ENCODE measurements at regions not wholly inside any gene's neighbourhood (a gene's known extent, or its start where the extent isn't known, plus 50 kb on each side); places are given as distances from the start of the nearest gene placed in this dataset.

GRCh38 chr9:88045686-88046085, 71.4 kb upstream of the CDK20 start:
- ATAC-seq (ENCODE audit: low FRiP score): no peak
- 75 to 78% methylated on average over 3 of the region's 3 CpGs for WGBS, 2 donors
- Histone ChIP-seq H3K4me3 (ENCODE audit: low read length in 2 of 2) (no peak overlapping the region), H3K27me3 (ENCODE audit: control insufficient read depth in 1 of 2, insufficient read depth in 2 of 2, low read length in 1 of 2) (no peaks in the 10 kb centered on the region), H3K36me3 (ENCODE audit: control insufficient read depth in 1 of 2, insufficient read depth in 2 of 2, low read length in 1 of 2) (no peaks in the 10 kb centered on the region), H3K27ac (ENCODE audit: low read depth in 1 of 2, low read length in 2 of 2) (no peak overlapping the region), H3K9me3 (ENCODE audit: control insufficient read depth, low read length) (peaks cover 3% of the 10 kb centered on the region), H3K4me1 (ENCODE audit: control insufficient read depth in 1 of 2, insufficient read depth in 2 of 2, low read length in 2 of 2) (no peaks in the 10 kb centered on the region)
- DNase-seq: no peak
- intact Hi-C loops (cut with DNase I): no loop called here

GRCh38 chr9:88044200-88044599, 69.9 kb upstream of the CDK20 start:
- Histone ChIP-seq H3K4me3 (ENCODE audit: low read length in 2 of 2) (no peak overlapping the region), H3K27ac (ENCODE audit: low read depth in 1 of 2, low read length in 2 of 2) (no peak overlapping the region), H3K9me3 (ENCODE audit: control insufficient read depth, low read length) (peaks cover 3% of the 10 kb centered on the region), H3K27me3 (ENCODE audit: control insufficient read depth in 1 of 2, insufficient read depth in 2 of 2, low read length in 1 of 2) (no peaks in the 10 kb centered on the region), H3K36me3 (ENCODE audit: control insufficient read depth in 1 of 2, insufficient read depth in 2 of 2, low read length in 1 of 2) (no peaks in the 10 kb centered on the region), H3K4me1 (ENCODE audit: control insufficient read depth in 1 of 2, insufficient read depth in 2 of 2, low read length in 2 of 2) (no peaks in the 10 kb centered on the region)
- WGBS, 2 donors: 91 to 95% methylated on average over 3 of the region's 3 CpGs
- ATAC-seq (ENCODE audit: low FRiP score) (no peak), DNase-seq (no peak)
- intact Hi-C loops (cut with DNase I): no loop called here

- no peaks in the 10 kb centered on the region for H3K27me3 ChIP-seq (ENCODE audit: control insufficient read depth in 1 of 2, insufficient read depth in 2 of 2, low read length in 1 of 2)
- DNase-seq (no peak), ATAC-seq (ENCODE audit: low FRiP score) (no peak)
- no peaks in the 10 kb centered on the region for H3K4me1 ChIP-seq (ENCODE audit: control insufficient read depth in 1 of 2, insufficient read depth in 2 of 2, low read length in 2 of 2)
- H3K36me3 ChIP-seq (ENCODE audit: control insufficient read depth in 1 of 2, insufficient read depth in 2 of 2, low read length in 1 of 2): no peaks in the 10 kb centered on the region
- WGBS, 2 donors: 83 to 89% methylated on average over 3 of the region's 3 CpGs
- no peak overlapping the region for H3K4me3 ChIP-seq (ENCODE audit: low read length in 2 of 2)
- H3K9me3 ChIP-seq (ENCODE audit: control insufficient read depth, low read length): peaks cover 3% of the 10 kb centered on the region
- no peak overlapping the region for H3K27ac ChIP-seq (ENCODE audit: low read depth in 1 of 2, low read length in 2 of 2)
- intact Hi-C loops (cut with DNase I): no loop called here
Observed at GRCh38 chr9:88043647-88044046, 69.3 kb upstream of the CDK20 start.

GRCh38 chr9:88041447-88041846, 67.1 kb upstream of the CDK20 start:
- Histone ChIP-seq H3K4me3 (ENCODE audit: low read length in 2 of 2) (no peak overlapping the region), H3K27me3 (ENCODE audit: control insufficient read depth in 1 of 2, insufficient read depth in 2 of 2, low read length in 1 of 2) (no peaks in the 10 kb centered on the region), H3K27ac (ENCODE audit: low read depth in 1 of 2, low read length in 2 of 2) (no peak overlapping the region), H3K36me3 (ENCODE audit: control insufficient read depth in 1 of 2, insufficient read depth in 2 of 2, low read length in 1 of 2) (no peaks in the 10 kb centered on the region), H3K4me1 (ENCODE audit: control insufficient read depth in 1 of 2, insufficient read depth in 2 of 2, low read length in 2 of 2) (no peaks in the 10 kb centered on the region), H3K9me3 (ENCODE audit: control insufficient read depth, low read length) (peaks cover 6% of the 10 kb centered on the region)
- no peak for DNase-seq
- no peak for ATAC-seq (ENCODE audit: low FRiP score)
- WGBS, 2 donors: 92 to 93% methylated on average over 1 of the region's 1 CpG
- intact Hi-C loops (cut with DNase I): no loop called here

- peaks cover 6% of the 10 kb centered on the region for H3K9me3 ChIP-seq (ENCODE audit: control insufficient read depth, low read length)
- intact Hi-C loops (cut with DNase I): no loop called here
- no peaks in the 10 kb centered on the region for H3K36me3 ChIP-seq (ENCODE audit: control insufficient read depth in 1 of 2, insufficient read depth in 2 of 2, low read length in 1 of 2)
- no peaks in the 10 kb centered on the region for H3K4me1 ChIP-seq (ENCODE audit: control insufficient read depth in 1 of 2, insufficient read depth in 2 of 2, low read length in 2 of 2)
- ATAC-seq (ENCODE audit: low FRiP score) (no peak), DNase-seq (no peak)
- no peaks in the 10 kb centered on the region for H3K27me3 ChIP-seq (ENCODE audit: control insufficient read depth in 1 of 2, insufficient read depth in 2 of 2, low read length in 1 of 2)
- H3K4me3 ChIP-seq (ENCODE audit: low read length in 2 of 2): no peak overlapping the region
- 89 to 92% methylated on average over 3 of the region's 3 CpGs for WGBS, 2 donors
- H3K27ac ChIP-seq (ENCODE audit: low read depth in 1 of 2, low read length in 2 of 2): no peak overlapping the region
Observed at GRCh38 chr9:88037285-88037845, 63.0 kb upstream of the CDK20 start.

GRCh38 chr9:88034964-88035363, 60.6 kb upstream of the CDK20 start:
- H3K36me3 ChIP-seq (ENCODE audit: control insufficient read depth in 1 of 2, insufficient read depth in 2 of 2, low read length in 1 of 2): no peaks in the 10 kb centered on the region
- WGBS, 2 donors: 94 to 96% methylated on average over 4 of the region's 4 CpGs
- peaks cover 6% of the 10 kb centered on the region for H3K9me3 ChIP-seq (ENCODE audit: control insufficient read depth, low read length)
- H3K27me3 ChIP-seq (ENCODE audit: control insufficient read depth in 1 of 2, insufficient read depth in 2 of 2, low read length in 1 of 2): no peaks in the 10 kb centered on the region
- DNase-seq: no peak
- H3K4me3 ChIP-seq (ENCODE audit: low read length in 2 of 2): no peak overlapping the region
- no peak overlapping the region for H3K27ac ChIP-seq (ENCODE audit: low read depth in 1 of 2, low read length in 2 of 2)
- intact Hi-C loops (cut with DNase I): no loop called here
- no peaks in the 10 kb centered on the region for H3K4me1 ChIP-seq (ENCODE audit: control insufficient read depth in 1 of 2, insufficient read depth in 2 of 2, low read length in 2 of 2)
- ATAC-seq (ENCODE audit: low FRiP score): no peak

GRCh38 chr9:88033359-88033702, 59.0 kb upstream of the CDK20 start:
- 72 to 73% methylated on average over 3 of the region's 3 CpGs for WGBS, 2 donors
- H3K27me3 ChIP-seq (ENCODE audit: control insufficient read depth in 1 of 2, insufficient read depth in 2 of 2, low read length in 1 of 2): no peaks in the 10 kb centered on the region
- no peaks in the 10 kb centered on the region for H3K4me1 ChIP-seq (ENCODE audit: control insufficient read depth in 1 of 2, insufficient read depth in 2 of 2, low read length in 2 of 2)
- H3K4me3 ChIP-seq (ENCODE audit: low read length in 2 of 2): no peak overlapping the region
- no peaks in the 10 kb centered on the region for H3K36me3 ChIP-seq (ENCODE audit: control insufficient read depth in 1 of 2, insufficient read depth in 2 of 2, low read length in 1 of 2)
- ATAC-seq (ENCODE audit: low FRiP score) (no peak), DNase-seq (no peak)
- H3K27ac ChIP-seq (ENCODE audit: low read depth in 1 of 2, low read length in 2 of 2): no peak overlapping the region
- peaks cover 4% of the 10 kb centered on the region for H3K9me3 ChIP-seq (ENCODE audit: control insufficient read depth, low read length)
- intact Hi-C loops (cut with DNase I): no loop called here

- no peak overlapping the region for H3K27ac ChIP-seq (ENCODE audit: low read depth in 1 of 2, low read length in 2 of 2)
- intact Hi-C loops (cut with DNase I): no loop called here
- no peak for DNase-seq
- H3K4me3 ChIP-seq (ENCODE audit: low read length in 2 of 2): no peak overlapping the region
- no peaks in the 10 kb centered on the region for H3K27me3 ChIP-seq (ENCODE audit: control insufficient read depth in 1 of 2, insufficient read depth in 2 of 2, low read length in 1 of 2)
- H3K9me3 ChIP-seq (ENCODE audit: control insufficient read depth, low read length): no peaks in the 10 kb centered on the region
- H3K4me1 ChIP-seq (ENCODE audit: control insufficient read depth in 1 of 2, insufficient read depth in 2 of 2, low read length in 2 of 2): no peaks in the 10 kb centered on the region
- no peaks in the 10 kb centered on the region for H3K36me3 ChIP-seq (ENCODE audit: control insufficient read depth in 1 of 2, insufficient read depth in 2 of 2, low read length in 1 of 2)
- no peak for ATAC-seq (ENCODE audit: low FRiP score)
- WGBS, 2 donors: 93% methylated on average over 2 of the region's 2 CpGs
Observed at GRCh38 chr9:88028338-88028737, 54.0 kb upstream of the CDK20 start.

- Histone ChIP-seq H3K27me3 (ENCODE audit: control insufficient read depth in 1 of 2, insufficient read depth in 2 of 2, low read length in 1 of 2) (no peaks in the 10 kb centered on the region), H3K9me3 (ENCODE audit: control insufficient read depth, low read length) (no peaks in the 10 kb centered on the region), H3K27ac (ENCODE audit: low read depth in 1 of 2, low read length in 2 of 2) (no peak overlapping the region), H3K36me3 (ENCODE audit: control insufficient read depth in 1 of 2, insufficient read depth in 2 of 2, low read length in 1 of 2) (no peaks in the 10 kb centered on the region), H3K4me1 (ENCODE audit: control insufficient read depth in 1 of 2, insufficient read depth in 2 of 2, low read length in 2 of 2) (no peaks in the 10 kb centered on the region), H3K4me3 (ENCODE audit: low read length in 2 of 2) (no peak overlapping the region)
- 62 to 73% methylated on average over 1 of the region's 1 CpG for WGBS, 2 donors
- intact Hi-C loops (cut with DNase I): no loop called here
- no peak for ATAC-seq (ENCODE audit: low FRiP score)
- no peak for DNase-seq
Observed at GRCh38 chr9:88026118-88026479, 51.8 kb upstream of the CDK20 start.
